ENCODE measurements at regions not wholly inside any gene's neighbourhood (a gene's known extent, or its start where the extent isn't known, plus 50 kb on each side); places are given as distances from the start of the nearest gene placed in this dataset.
"Not testable (repeated sequence)": the region's sequence is repeated elsewhere in the genome, so short reads cannot be mapped to it uniquely, and the experiment has no call there.

DNA sequence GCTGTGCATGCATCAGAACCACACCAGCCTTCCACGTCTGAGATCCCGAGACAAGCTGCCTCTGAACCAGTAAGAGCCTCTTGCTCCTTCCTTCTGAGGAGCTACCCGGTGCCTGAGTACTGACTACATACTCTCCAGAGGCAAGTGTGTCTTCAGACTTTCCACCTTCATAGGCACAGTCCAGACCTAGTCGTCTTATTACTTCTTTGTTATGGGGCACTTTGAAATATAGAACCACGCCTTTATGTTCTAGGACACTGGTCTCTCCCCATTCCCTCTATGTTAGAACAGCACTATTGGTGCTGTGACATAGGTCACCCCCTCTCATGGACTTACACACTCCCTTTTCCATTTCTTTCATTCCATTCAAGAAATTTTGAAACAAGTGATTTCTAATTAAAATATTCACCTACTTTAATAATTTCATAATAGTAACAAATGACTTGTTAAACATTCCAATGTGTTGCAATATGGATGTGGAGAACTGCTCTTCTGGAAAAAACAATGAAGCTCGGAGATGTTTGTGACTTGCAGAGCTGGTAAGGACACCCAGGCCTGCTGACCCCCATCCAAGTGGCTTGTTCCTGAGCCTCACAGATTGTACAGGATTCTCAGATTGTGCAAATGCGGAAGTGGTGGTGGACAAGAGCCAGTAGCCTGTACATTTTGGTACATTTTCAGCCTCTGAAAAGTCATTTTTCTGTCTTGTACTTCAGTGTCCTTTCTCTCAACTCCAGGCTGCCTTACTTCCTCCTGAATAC is 76.1 kb upstream of the SIPA1L2 start:
- H3K4me1 ChIP-seq = peaks cover 13% of the 10 kb centered on the region
- H3K4me3 ChIP-seq (ENCODE audit: low read depth, low read length) = no peak overlapping the region
- no peaks in the 10 kb centered on the region for H3K27me3 ChIP-seq
- no peak for DNase-seq
- H3K9me3 ChIP-seq = no peaks in the 10 kb centered on the region
- H3K36me3 ChIP-seq = no peaks in the 10 kb centered on the region
- TF ChIP-seq, protein P1, sequence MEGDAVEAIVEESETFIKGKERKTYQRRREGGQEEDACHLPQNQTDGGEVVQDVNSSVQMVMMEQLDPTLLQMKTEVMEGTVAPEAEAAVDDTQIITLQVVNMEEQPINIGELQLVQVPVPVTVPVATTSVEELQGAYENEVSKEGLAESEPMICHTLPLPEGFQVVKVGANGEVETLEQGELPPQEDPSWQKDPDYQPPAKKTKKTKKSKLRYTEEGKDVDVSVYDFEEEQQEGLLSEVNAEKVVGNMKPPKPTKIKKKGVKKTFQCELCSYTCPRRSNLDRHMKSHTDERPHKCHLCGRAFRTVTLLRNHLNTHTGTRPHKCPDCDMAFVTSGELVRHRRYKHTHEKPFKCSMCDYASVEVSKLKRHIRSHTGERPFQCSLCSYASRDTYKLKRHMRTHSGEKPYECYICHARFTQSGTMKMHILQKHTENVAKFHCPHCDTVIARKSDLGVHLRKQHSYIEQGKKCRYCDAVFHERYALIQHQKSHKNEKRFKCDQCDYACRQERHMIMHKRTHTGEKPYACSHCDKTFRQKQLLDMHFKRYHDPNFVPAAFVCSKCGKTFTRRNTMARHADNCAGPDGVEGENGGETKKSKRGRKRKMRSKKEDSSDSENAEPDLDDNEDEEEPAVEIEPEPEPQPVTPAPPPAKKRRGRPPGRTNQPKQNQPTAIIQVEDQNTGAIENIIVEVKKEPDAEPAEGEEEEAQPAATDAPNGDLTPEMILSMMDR (IDR thresholded peaks at IDR 0.05; ENCODE audit: low read depth, low read length) = no peak

DNA sequence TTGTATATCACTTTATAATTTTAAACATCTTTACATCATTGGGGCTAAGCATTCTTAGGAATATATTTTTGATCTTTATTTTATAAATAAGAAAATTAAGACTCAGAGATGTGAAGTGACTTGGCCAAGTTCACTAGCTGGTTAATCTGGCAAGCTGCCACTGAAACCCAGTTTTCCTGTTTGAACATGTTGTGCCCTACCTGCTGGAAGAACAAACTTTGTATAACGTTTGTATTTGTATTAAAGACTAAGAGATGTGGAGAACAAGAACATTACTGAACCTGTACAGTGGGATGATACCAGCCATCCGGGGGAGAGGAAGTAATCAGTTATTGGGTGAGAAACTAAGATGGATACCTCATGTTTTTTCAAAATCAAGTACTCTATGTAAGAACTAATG is 77.2 kb upstream of the SIPA1L2 start:
- no peaks in the 10 kb centered on the region for H3K27me3 ChIP-seq
- no peak overlapping the region for H3K4me3 ChIP-seq (ENCODE audit: low read depth, low read length)
- TF ChIP-seq, protein P1 (IDR thresholded peaks at IDR 0.05; ENCODE audit: low read depth, low read length) = no peak
- H3K36me3 ChIP-seq = no peaks in the 10 kb centered on the region
- H3K9me3 ChIP-seq = no peaks in the 10 kb centered on the region
- DNase-seq = no peak
- H3K4me1 ChIP-seq = peaks cover 13% of the 10 kb centered on the region

DNA sequence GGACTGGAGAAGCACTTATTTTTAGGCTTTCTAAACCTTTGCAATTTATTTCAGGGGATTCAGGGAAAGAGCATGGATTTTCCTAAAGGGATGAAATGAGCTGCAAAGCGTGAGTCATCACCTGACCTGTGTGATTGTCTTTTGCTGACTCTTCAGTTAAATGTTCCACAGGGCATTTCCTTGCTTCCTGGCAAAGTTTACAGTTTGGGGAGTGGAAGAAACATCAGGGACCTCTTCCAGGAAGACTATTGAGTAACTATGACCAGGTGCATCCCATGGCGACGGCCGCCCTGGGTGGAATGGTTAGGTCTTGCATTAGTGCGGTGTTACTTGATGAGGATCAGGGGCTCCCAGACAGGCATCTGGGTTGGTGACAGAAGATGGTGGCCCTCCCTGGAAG is 79.5 kb upstream of the SIPA1L2 start:
- peaks cover 9% of the 10 kb centered on the region for H3K4me1 ChIP-seq
- no peak for DNase-seq
- TF ChIP-seq, protein P1 (IDR thresholded peaks at IDR 0.05; ENCODE audit: low read depth, low read length) = no peak
- H3K27me3 ChIP-seq = no peaks in the 10 kb centered on the region
- H3K9me3 ChIP-seq = no peaks in the 10 kb centered on the region
- no peak overlapping the region for H3K4me3 ChIP-seq (ENCODE audit: low read depth, low read length)
- H3K36me3 ChIP-seq = no peaks in the 10 kb centered on the region

DNA sequence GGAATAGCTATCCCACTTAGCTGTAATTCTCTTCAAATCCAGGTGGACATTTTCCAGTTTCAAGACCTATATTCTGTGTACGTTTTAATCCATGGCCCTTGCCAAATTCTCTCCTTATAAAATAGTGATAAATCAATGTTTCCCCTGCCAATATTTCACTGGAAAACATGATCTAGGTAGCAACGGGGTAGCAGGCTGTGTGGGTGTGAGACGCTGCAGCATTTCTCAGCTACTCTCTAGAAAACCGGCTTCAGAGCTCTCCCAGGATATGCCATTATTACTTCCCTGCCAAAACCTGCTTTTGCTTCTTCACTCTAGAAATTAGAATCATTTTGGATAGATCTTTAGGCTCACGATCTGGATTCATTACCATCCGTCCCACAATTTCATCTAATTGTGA is 82.1 kb upstream of the SIPA1L2 start:
- Histone ChIP-seq H3K9me3 (no peaks in the 10 kb centered on the region), H3K4me1 (no peaks in the 10 kb centered on the region), H3K27me3 (no peaks in the 10 kb centered on the region), H3K36me3 (no peaks in the 10 kb centered on the region), H3K4me3 (ENCODE audit: low read depth, low read length) (no peak overlapping the region)
- TF ChIP-seq, protein P1 (IDR thresholded peaks at IDR 0.05; ENCODE audit: low read depth, low read length) = no peak
- DNase-seq = no peak

DNA sequence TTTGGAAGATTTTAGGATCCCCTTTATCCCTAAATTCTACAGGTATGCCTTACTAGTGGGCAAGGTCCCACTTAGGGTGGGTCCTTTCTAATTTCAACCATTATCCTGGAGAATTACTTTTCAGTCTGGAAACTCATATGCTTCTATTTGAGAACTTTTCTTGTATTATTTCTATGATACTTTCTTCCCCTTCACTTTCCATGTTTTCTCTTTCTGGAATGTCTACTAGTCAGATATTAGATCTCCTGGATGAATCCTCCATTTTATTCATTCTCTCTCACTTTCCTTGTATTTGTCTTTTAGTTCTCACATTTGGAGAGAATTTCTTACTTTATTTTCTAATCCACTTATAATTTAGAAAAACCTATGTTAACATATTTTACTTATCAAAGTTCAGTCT is 83.9 kb upstream of the SIPA1L2 start:
- H3K27me3 ChIP-seq = no peaks in the 10 kb centered on the region
- no peak for DNase-seq
- no peaks in the 10 kb centered on the region for H3K9me3 ChIP-seq
- H3K4me3 ChIP-seq (ENCODE audit: low read depth, low read length) = no peak overlapping the region
- H3K36me3 ChIP-seq = no peaks in the 10 kb centered on the region
- no peaks in the 10 kb centered on the region for H3K4me1 ChIP-seq
- TF ChIP-seq, protein P1 (IDR thresholded peaks at IDR 0.05; ENCODE audit: low read depth, low read length) = no peak

DNA sequence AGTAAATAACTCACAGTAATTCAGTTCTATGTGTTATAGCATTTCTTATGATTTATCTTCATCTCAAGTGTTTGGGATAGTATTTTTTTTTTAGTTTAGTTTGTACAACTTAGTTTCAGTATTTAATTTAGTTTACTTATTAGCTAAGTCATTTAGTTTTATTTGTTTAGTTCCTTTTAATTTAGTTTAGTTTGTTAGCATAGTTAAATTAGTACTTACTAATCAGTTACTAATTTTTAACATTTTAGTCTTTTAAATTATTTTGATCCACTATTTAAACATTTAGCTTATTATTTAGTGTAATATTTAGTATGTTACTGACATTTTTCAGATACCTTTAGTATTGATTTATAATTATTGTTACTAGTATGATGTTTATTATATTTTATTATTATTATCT is 85.2 kb upstream of the SIPA1L2 start:
- no peak for DNase-seq
- Histone ChIP-seq H3K9me3 (no peaks in the 10 kb centered on the region), H3K36me3 (no peaks in the 10 kb centered on the region), H3K4me1 (no peaks in the 10 kb centered on the region), H3K27me3 (no peaks in the 10 kb centered on the region), H3K4me3 (ENCODE audit: low read depth, low read length) (no peak overlapping the region)
- TF ChIP-seq, protein P1 (IDR thresholded peaks at IDR 0.05; ENCODE audit: low read depth, low read length) = no peak

DNA sequence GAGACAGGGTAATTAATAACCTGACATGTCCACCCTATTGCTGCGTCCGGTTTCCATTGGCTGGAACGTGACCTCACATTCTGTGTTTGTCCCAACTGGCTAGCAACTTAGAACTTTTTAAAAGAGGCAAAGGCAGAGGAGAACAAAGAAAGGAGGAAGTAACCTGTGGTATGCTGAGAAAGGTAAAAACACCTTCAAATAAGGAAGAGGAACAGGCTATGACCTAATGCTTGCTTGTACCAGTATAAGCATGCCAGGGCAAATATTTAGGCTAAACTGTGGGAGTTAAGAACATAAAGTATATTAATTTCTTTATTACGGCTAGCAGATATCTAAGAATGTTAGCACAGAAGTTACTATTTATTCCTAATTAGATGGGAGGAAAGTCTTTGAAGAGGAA is 87.3 kb upstream of the MAP10 start:
- not testable (repeated sequence) for H3K27me3 ChIP-seq; H3K9me3 ChIP-seq; H3K4me1 ChIP-seq; H3K4me3 ChIP-seq (ENCODE audit: low read depth, low read length); DNase-seq; H3K36me3 ChIP-seq

Measured in BE2C (cell line).